Body of pancreas (tissue), 4 donors: ENCODE measurements at regions not wholly inside any gene's neighbourhood (a gene's known extent, or its start where the extent isn't known, plus 50 kb on each side); places are given as distances from the start of the nearest gene placed in this dataset.
"Not testable (repeated sequence)": the region's sequence is repeated elsewhere in the genome, so short reads cannot be mapped to it uniquely, and the experiment has no call there.

Source experiments
- CTCF ChIP-seq, 7 experiments: fragments of 450-650 bp in 4 of 7; fragments of 200-600 bp in 3 of 7; sonication (generic) in 3 of 7; IDR thresholded peaks; one replicate each; pipeline ENCODE4 v1.5.1; 2016 to 2019; ENCODE audit warnings: antibody characterized with exemption in 7 of 7
- POLR2A ChIP-seq, 3 donors: fragments of 450-650 bp; IDR thresholded peaks; one replicate each; pipeline ENCODE4 v1.6.1; 2016; ENCODE audit warnings: antibody characterized with exemption in 3 of 3, mild to moderate bottlenecking in 2 of 3

DNA sequence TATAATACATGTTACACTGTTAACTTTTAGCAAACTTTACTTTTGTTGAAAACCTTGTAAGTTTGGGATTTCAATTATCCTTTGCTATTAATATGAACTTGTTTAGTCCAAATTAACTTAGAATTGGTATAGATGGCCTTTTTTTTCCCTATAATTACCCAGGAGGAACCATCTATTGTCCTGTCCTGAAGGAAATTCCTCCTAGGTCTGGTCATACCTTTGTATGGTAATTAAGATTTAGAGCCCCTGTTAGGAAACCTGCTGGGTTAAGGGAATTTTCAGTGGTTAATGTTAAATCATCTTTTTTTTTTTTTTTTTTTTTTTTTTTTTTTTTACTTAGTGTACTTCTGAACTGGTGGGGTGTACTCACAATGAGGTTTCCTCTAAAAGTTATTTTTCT lies 2159.8 kb downstream of the TP53TG3F start:
- TF ChIP-seq POLR2A, CTCF (IDR thresholded peaks at IDR 0.05): not testable (repeated sequence)
